H9 (cell line): ENCODE measurements at regions not wholly inside any gene's neighbourhood (a gene's known extent, or its start where the extent isn't known, plus 50 kb on each side); places are given as distances from the start of the nearest gene placed in this dataset.
"Not testable (repeated sequence)": the region's sequence is repeated elsewhere in the genome, so short reads cannot be mapped to it uniquely, and the experiment has no call there.

ENCODE experiments used
- DNase-seq: peaks from one replicate; pipeline ENCODE4 v3.0.0-alpha.2; 2017
- H2AFZ ChIP-seq: one replicate; pipeline ENCODE4 v1.6.1; 2013; ENCODE audit warnings: mild to moderate bottlenecking, low read length, control low read depth, moderate library complexity
- H2AK5ac ChIP-seq: 2 replicates; pipeline ENCODE4 v1.6.1; 2013; ENCODE audit warnings: low read length, control low read depth, mixed read lengths; ENCODE audit not compliant: insufficient read length
- H2BK120ac ChIP-seq: one replicate; pipeline ENCODE4 v1.6.1; 2013; ENCODE audit warnings: low read depth, mild to moderate bottlenecking, low read length, control low read depth, inconsistent platforms; ENCODE audit not compliant: poor library complexity, severe bottlenecking
- H2BK12ac ChIP-seq: 2 replicates; pipeline ENCODE4 v1.6.1; 2013; ENCODE audit warnings: low read length, control low read depth, mixed read lengths, low read depth; ENCODE audit not compliant: insufficient read length
- H2BK15ac ChIP-seq: 2 replicates; pipeline ENCODE4 v1.6.1; 2013; ENCODE audit warnings: low read depth, low read length, control low read depth
- H2BK20ac ChIP-seq: one replicate; pipeline ENCODE4 v1.6.1; 2013; ENCODE audit warnings: low read depth, mild to moderate bottlenecking, low read length, control low read depth, inconsistent platforms; ENCODE audit not compliant: poor library complexity, severe bottlenecking
- H2BK5ac ChIP-seq: 2 replicates; pipeline ENCODE4 v1.6.1; 2013; ENCODE audit warnings: low read length, control low read depth, mixed read lengths; ENCODE audit not compliant: insufficient read length
- H3K14ac ChIP-seq: 2 replicates; pipeline ENCODE4 v1.6.1; 2013; ENCODE audit warnings: low read length, control low read depth; ENCODE audit not compliant: insufficient read depth
- H3K18ac ChIP-seq: 2 replicates; pipeline ENCODE4 v1.6.1; 2013; ENCODE audit warnings: low read depth, mild to moderate bottlenecking, mixed read lengths, low read length, control low read depth; ENCODE audit not compliant: insufficient read length
- H3K23ac ChIP-seq: 2 replicates; pipeline ENCODE4 v1.6.1; 2013; ENCODE audit warnings: low read length, control low read depth, mixed read lengths, low read depth; ENCODE audit not compliant: insufficient read length
- H3K23me2 ChIP-seq: 2 replicates; pipeline ENCODE4 v1.6.1; 2013; ENCODE audit warnings: low read depth, mild to moderate bottlenecking, mixed read lengths, low read length, control low read depth; ENCODE audit not compliant: insufficient read length, poor library complexity, severe bottlenecking
- H3K27ac ChIP-seq: 2 replicates; pipeline ENCODE4 v1.5.1; 2013; ENCODE audit warnings: low read length, control low read depth, mixed read lengths, low read depth; ENCODE audit not compliant: insufficient read length
- H3K27me3 ChIP-seq: 2 replicates; pipeline ENCODE4 v1.6.1; 2013; ENCODE audit warnings: low read length, control low read depth, inconsistent platforms; ENCODE audit not compliant: insufficient read depth
- H3K4ac ChIP-seq: 2 replicates; pipeline ENCODE4 v1.6.1; 2013; ENCODE audit warnings: low read depth, mild to moderate bottlenecking, control low read depth, inconsistent platforms, low read length, moderate library complexity
- H3K4me1 ChIP-seq: 2 replicates; pipeline ENCODE4 v1.6.1; 2013; ENCODE audit warnings: low read length, control low read depth, inconsistent platforms; ENCODE audit not compliant: insufficient read depth
- H3K4me2 ChIP-seq: 2 replicates; pipeline ENCODE4 v1.6.1; 2013; ENCODE audit warnings: low read length, control low read depth, mixed read lengths; ENCODE audit not compliant: insufficient read length, insufficient read depth
- H3K56ac ChIP-seq: 2 replicates; pipeline ENCODE4 v1.6.1; 2013; ENCODE audit warnings: low read depth, mild to moderate bottlenecking, mixed read lengths, low read length, control low read depth; ENCODE audit not compliant: insufficient read length
- H3K79me1 ChIP-seq: 2 replicates; pipeline ENCODE4 v1.6.1; 2013; ENCODE audit warnings: low read depth, mild to moderate bottlenecking, moderate library complexity, low read length, control low read depth, inconsistent platforms; ENCODE audit not compliant: insufficient read depth, poor library complexity, severe bottlenecking
- H3K79me2 ChIP-seq: 2 replicates; pipeline ENCODE4 v1.6.1; 2013; ENCODE audit warnings: low read length, control low read depth, inconsistent platforms; ENCODE audit not compliant: insufficient read depth
- H3K9ac ChIP-seq: 2 replicates; pipeline ENCODE4 v1.6.1; 2013; ENCODE audit warnings: low read length, control low read depth, mixed read lengths; ENCODE audit not compliant: insufficient read length; ENCODE audit errors: extremely low read depth
- H3K9me3 ChIP-seq: one replicate; pipeline ENCODE4 v1.6.1; 2013; ENCODE audit warnings: low read depth, low read length, inconsistent platforms; ENCODE audit not compliant: control insufficient read depth
- H3T11ph ChIP-seq: one replicate; pipeline ENCODE4 v1.6.1; 2013; ENCODE audit warnings: mild to moderate bottlenecking, low read length, control low read depth, inconsistent platforms
- H4K20me1 ChIP-seq: one replicate; pipeline ENCODE4 v1.6.1; 2013; ENCODE audit not compliant: control insufficient read depth, insufficient read length, insufficient read depth
- H4K5ac ChIP-seq: 2 replicates; pipeline ENCODE4 v1.6.1; 2013; ENCODE audit warnings: low read depth, mild to moderate bottlenecking, mixed read lengths, low read length, control low read depth; ENCODE audit not compliant: insufficient read length
- H4K8ac ChIP-seq: replicated peaks from 2 replicates; pipeline ENCODE4 v1.6.1; 2013; ENCODE audit warnings: low read length, control low read depth, mixed read lengths, low read depth; ENCODE audit not compliant: insufficient read length
- H4K91ac ChIP-seq: 2 replicates; pipeline ENCODE4 v1.6.1; 2013; ENCODE audit warnings: low read depth, mild to moderate bottlenecking, moderate library complexity, mixed read lengths, low read length, control low read depth; ENCODE audit not compliant: insufficient read length
- H3K27ac Mint-ChIP-seq, 3 experiments: 2 replicates in 2 of 3; 3 replicates in 1 of 3; pipeline ENCODE4 v1.8.0; 2020 to 2021; ENCODE audit warnings: mixed read lengths in 3 of 3, mild to moderate bottlenecking in 1 of 3, moderate library complexity in 1 of 3
- H3K27me3 Mint-ChIP-seq: 2 replicates; pipeline ENCODE4 v1.8.0; 2021; ENCODE audit warnings: low read depth, mild to moderate bottlenecking, moderate library complexity, mixed read lengths
- H3K36me3 Mint-ChIP-seq, 3 experiments: 2 replicates in 2 of 3; 3 replicates in 1 of 3; pipeline ENCODE4 v1.8.0; 2020 to 2021; ENCODE audit warnings: low read depth in 3 of 3, mixed read lengths in 3 of 3; ENCODE audit not compliant: insufficient read depth in 1 of 3
- H3K4me1 Mint-ChIP-seq, 2 experiments: 2 replicates each; pipeline ENCODE4 v1.8.0; 2020; ENCODE audit warnings: mixed read lengths in 2 of 2
- H3K4me3 Mint-ChIP-seq, 2 experiments: 2 replicates in 1 of 2; 3 replicates in 1 of 2; pipeline ENCODE4 v1.8.0; 2020 to 2021; ENCODE audit warnings: mild to moderate bottlenecking in 2 of 2, mixed read lengths in 2 of 2, moderate library complexity in 1 of 2
- H3K9me3 Mint-ChIP-seq, 2 experiments: 2 replicates in 1 of 2; 3 replicates in 1 of 2; pipeline ENCODE4 v1.8.0; 2020; ENCODE audit warnings: mild to moderate bottlenecking in 2 of 2, mixed read lengths in 2 of 2, moderate library complexity in 1 of 2
- CTCF ChIP-seq: fragments of 200-600 bp; sonication (generic); conservative IDR thresholded peaks from 3 replicates; pipeline ENCODE4 v1.8.0; 2021; ENCODE audit warnings: antibody characterized with exemption, mild to moderate bottlenecking
- WGBS: extraction: QIAGEN DNeasy Blood & Tissue Kit; methylation state at CpG from one replicate; pipeline ENCODE4 v1.1.7; 2013; ENCODE audit warnings: missing lambda C conversion rate, low lambda C conversion rate, mixed read lengths; ENCODE audit not compliant: insufficient read length; ENCODE audit errors: extremely low coverage; 5-methylcytosine and 5-hydroxymethylcytosine counted together

- H3K27ac Mint-ChIP-seq = no peak overlapping the region
These were observed 1162.4 kb downstream of the TUSC7 start for GRCh38 chr3:117871934-117872333.

GRCh38 chr3:117872594-117873248, 1161.9 kb downstream of the IGSF11 start:
- not testable (repeated sequence) for H3K27me3 ChIP-seq, H2BK15ac ChIP-seq, H3K4ac ChIP-seq, DNase-seq, H3K9me3 Mint-ChIP-seq, H3K79me2 ChIP-seq, H3K9me3 ChIP-seq, H3K23me2 ChIP-seq, H3K23ac ChIP-seq, H2BK20ac ChIP-seq, H3K18ac ChIP-seq, H3K36me3 Mint-ChIP-seq, H2AFZ ChIP-seq, H3K14ac ChIP-seq, H2AK5ac ChIP-seq, H3K56ac ChIP-seq, H3T11ph ChIP-seq, H3K9ac ChIP-seq, H4K8ac ChIP-seq, H3K4me1 ChIP-seq, H3K27ac Mint-ChIP-seq, H2BK5ac ChIP-seq, H4K91ac ChIP-seq, H3K79me1 ChIP-seq, H3K4me2 ChIP-seq, H4K20me1 ChIP-seq, H2BK12ac ChIP-seq, H3K4me3 Mint-ChIP-seq, H3K27ac ChIP-seq, H2BK120ac ChIP-seq, H3K27me3 Mint-ChIP-seq, H4K5ac ChIP-seq
- H3K4me1 Mint-ChIP-seq = peaks cover 8 to 15% of the 10 kb centered on the region in 2 experiments
- WGBS = no CpG with 5 or more reads among the region's 15 CpGs

More at GRCh38 chr3:117871934-117872333, 1162.4 kb downstream of the TUSC7 start:
- Histone ChIP-seq H4K8ac (no peak overlapping the region), H3K4me1 (no peaks in the 10 kb centered on the region; the same call in 1 of the 2 replicates), H3K23me2 (no peaks in the 10 kb centered on the region), H3K79me1 (no peaks in the 10 kb centered on the region), H3K27me3 (no peaks in the 10 kb centered on the region), H3K14ac (no peak overlapping the region), H3K4me2 (no peak overlapping the region), H2BK120ac (no peak overlapping the region), H2BK15ac (no peak overlapping the region), H3K18ac (no peak overlapping the region), H4K20me1 (no peaks in the 10 kb centered on the region), H3K27ac (no peak overlapping the region), H3K9me3 (no peaks in the 10 kb centered on the region), H4K5ac (no peak overlapping the region), H3K79me2 (no peaks in the 10 kb centered on the region), H3K9ac (no peak overlapping the region), H4K91ac (no peak overlapping the region), H3K4ac (no peak overlapping the region), H3K23ac (no peak overlapping the region), H3K56ac (no peak overlapping the region), H3T11ph (no peak overlapping the region), H2BK12ac (no peak overlapping the region), H2AFZ (no peak overlapping the region), H2BK5ac (no peak overlapping the region), H2BK20ac (no peak overlapping the region), H2AK5ac (no peak overlapping the region)
- TF ChIP-seq CTCF = no peak
- no peaks in the 10 kb centered on the region for H3K36me3 Mint-ChIP-seq
- WGBS = no CpG with 5 or more reads among the region's 2 CpGs
- no peaks in the 10 kb centered on the region for H3K27me3 Mint-ChIP-seq
- H3K9me3 Mint-ChIP-seq = no peaks in the 10 kb centered on the region
- no peak overlapping the region for H3K4me3 Mint-ChIP-seq
- peaks cover 8 to 15% of the 10 kb centered on the region in 2 experiments for H3K4me1 Mint-ChIP-seq
- DNase-seq = no peak
